Skin of body (tissue), 1 donor: ENCODE measurements at regions not wholly inside any gene's neighbourhood (a gene's known extent, or its start where the extent isn't known, plus 50 kb on each side); places are given as distances from the start of the nearest gene placed in this dataset.

ENCODE experiments used
- DNase-seq: peaks from one replicate; lab custom pipeline; 2025; lab: John Stamatoyannopoulos, UW

- no peak for DNase-seq
Measured at GRCh38 chr12:108035372-108035771, 93.7 kb upstream of the WSCD2 start.

- DNase-seq = no peak
Measured at GRCh38 chr12:108037960-108038359, 91.1 kb upstream of the WSCD2 start.

- DNase-seq = no peak
Measured at GRCh38 chr12:108039794-108040193, 89.3 kb upstream of the WSCD2 start.

GRCh38 chr12:108040947-108041346 is 88.1 kb upstream of the WSCD2 start:
- no peak for DNase-seq

- DNase-seq = peak; percentile 39
Measured at GRCh38 chr12:108043286-108043685, 85.8 kb upstream of the WSCD2 start.

- DNase-seq = peak; percentile 39
Measured at GRCh38 chr12:108043750-108044533, 85.1 kb upstream of the WSCD2 start.

- DNase-seq = no peak
Measured at GRCh38 chr12:108046135-108046534, 83.0 kb upstream of the WSCD2 start.

GRCh38 chr12:108046650-108047049 is 82.4 kb upstream of the WSCD2 start:
- no peak for DNase-seq

- peak; percentile 91 for DNase-seq
Measured at GRCh38 chr12:108047071-108047550, 82.0 kb upstream of the WSCD2 start.

GRCh38 chr12:108048686-108049085 is 80.4 kb upstream of the WSCD2 start:
- DNase-seq = no peak

GRCh38 chr12:108050696-108051095 is 78.4 kb upstream of the WSCD2 start:
- DNase-seq = no peak

GRCh38 chr12:108052260-108052659 is 76.8 kb upstream of the WSCD2 start:
- no peak for DNase-seq

GRCh38 chr12:108053512-108053911 is 75.6 kb upstream of the WSCD2 start:
- DNase-seq = no peak

GRCh38 chr12:108054496-108054895 is 74.6 kb upstream of the WSCD2 start:
- DNase-seq = no peak

- no peak for DNase-seq
Measured at GRCh38 chr12:108055141-108055540, 73.9 kb upstream of the WSCD2 start.

- no peak for DNase-seq
Measured at GRCh38 chr12:108060067-108060466, 69.0 kb upstream of the WSCD2 start.

- no peak for DNase-seq
Measured at GRCh38 chr12:108060903-108061302, 68.2 kb upstream of the WSCD2 start.

- no peak for DNase-seq
Measured at GRCh38 chr12:108063192-108063591, 65.9 kb upstream of the WSCD2 start.

- DNase-seq = peak; percentile 15
Measured at GRCh38 chr12:108065069-108065468, 64.0 kb upstream of the WSCD2 start.

- peak; percentile 26 for DNase-seq
Measured at GRCh38 chr12:108066583-108067577, 62.2 kb upstream of the WSCD2 start.

GRCh38 chr12:108069651-108070165 is 59.4 kb upstream of the WSCD2 start:
- no peak for DNase-seq

- DNase-seq = no peak
Measured at GRCh38 chr12:108075561-108075960, 53.5 kb upstream of the WSCD2 start.
